Smooth muscle cell of the brain vasculature (primary cell): ENCODE measurements at regions not wholly inside any gene's neighbourhood (a gene's known extent, or its start where the extent isn't known, plus 50 kb on each side); places are given as distances from the start of the nearest gene placed in this dataset.
"Not testable (repeated sequence)": the region's sequence is repeated elsewhere in the genome, so short reads cannot be mapped to it uniquely, and the experiment has no call there.

Experiments
- DNase-seq: peaks from one replicate; pipeline ENCODE4 v3.0.0-alpha.2; 2012; ENCODE audit warnings: low read depth, low spot score

GRCh38 chr4:188287169-188287894 lies 148.1 kb downstream of the TRIML1 start:
- DNase-seq, result no peak

GRCh38 chr4:188289531-188290125 lies 150.4 kb downstream of the TRIML1 start:
- DNase-seq, result no peak

- no peak for DNase-seq
Observed at GRCh38 chr4:188295899-188296298, 156.7 kb downstream of the TRIML1 start.

GRCh38 chr4:188296331-188296730 lies 157.1 kb downstream of the TRIML1 start:
- DNase-seq, result no peak

- no peak for DNase-seq
Observed at GRCh38 chr4:188297873-188298272, 158.6 kb downstream of the TRIML1 start.

- no peak for DNase-seq
Observed at GRCh38 chr4:188299161-188299560, 159.9 kb downstream of the TRIML1 start.

GRCh38 chr4:188300385-188300784 lies 161.1 kb downstream of the TRIML1 start:
- no peak for DNase-seq

- no peak for DNase-seq
Observed at GRCh38 chr4:188305690-188306089, 166.4 kb downstream of the TRIML1 start.

- no peak for DNase-seq
Observed at GRCh38 chr4:188307591-188307990, 168.3 kb downstream of the TRIML1 start.

- DNase-seq, result no peak
Observed at GRCh38 chr4:188308142-188308541, 168.9 kb downstream of the TRIML1 start.

GRCh38 chr4:188316391-188316790 lies 177.2 kb downstream of the TRIML1 start:
- DNase-seq, result no peak

GRCh38 chr4:188328966-188329365 lies 189.7 kb downstream of the TRIML1 start:
- no peak for DNase-seq

GRCh38 chr4:188329521-188329920 lies 190.3 kb downstream of the TRIML1 start:
- DNase-seq, result no peak

- DNase-seq, result no peak
Observed at GRCh38 chr4:188332265-188332664, 193.0 kb downstream of the TRIML1 start.

- DNase-seq, result no peak
Observed at GRCh38 chr4:188336891-188337290, 197.7 kb downstream of the TRIML1 start.

GRCh38 chr4:188341428-188341827 lies 202.2 kb downstream of the TRIML1 start:
- DNase-seq, result no peak

- DNase-seq, result no peak
Observed at GRCh38 chr4:188346171-188346809, 207.0 kb downstream of the TRIML1 start.

GRCh38 chr4:188347339-188347738 lies 208.1 kb downstream of the TRIML1 start:
- no peak for DNase-seq

- not testable (repeated sequence) for DNase-seq
Observed at GRCh38 chr4:188349569-188349968, 210.3 kb downstream of the TRIML1 start.

GRCh38 chr4:188363196-188363595 lies 224.0 kb downstream of the TRIML1 start:
- no peak for DNase-seq

GRCh38 chr4:188370777-188371176 lies 231.5 kb downstream of the TRIML1 start:
- DNase-seq, result no peak

GRCh38 chr4:188372058-188372457 lies 232.8 kb downstream of the TRIML1 start:
- DNase-seq, result no peak

GRCh38 chr4:188372829-188373228 lies 233.6 kb downstream of the TRIML1 start:
- no peak for DNase-seq
